Suprapubic skin (tissue), 4 donors: ENCODE measurements at regions not wholly inside any gene's neighbourhood (a gene's known extent, or its start where the extent isn't known, plus 50 kb on each side); places are given as distances from the start of the nearest gene placed in this dataset.

ENCODE experiments used
- DNase-seq, 2 donors: peaks; one replicate each; pipeline ENCODE4 v3.0.0-alpha.2; 2019; ENCODE audit warnings: low spot score in 2 of 2
- H3K27ac ChIP-seq: fragments of 200-600 bp; sonication (generic); one replicate; pipeline ENCODE4 v1.5.1; 2019
- H3K27me3 ChIP-seq: fragments of 200-600 bp; sonication (generic); one replicate; pipeline ENCODE4 v1.5.1; 2019
- H3K36me3 ChIP-seq: fragments of 200-600 bp; sonication (generic); one replicate; pipeline ENCODE4 v1.5.1; 2019
- H3K4me1 ChIP-seq: fragments of 200-600 bp; sonication (generic); one replicate; pipeline ENCODE4 v1.5.1; 2019
- H3K4me3 ChIP-seq: fragments of 200-600 bp; sonication (generic); one replicate; pipeline ENCODE4 v1.5.1; 2019; ENCODE audit warnings: mild to moderate bottlenecking
- H3K9me3 ChIP-seq: fragments of 200-600 bp; sonication (generic); one replicate; pipeline ENCODE4 v1.5.1; 2019
- CTCF ChIP-seq, 2 donors: fragments of 200-600 bp in 1 of 2; fragments of 450-650 bp in 1 of 2; sonication (generic) in 1 of 2; IDR thresholded peaks; one replicate each; pipeline ENCODE4 v1.5.1; 2016 to 2019; ENCODE audit warnings: antibody characterized with exemption in 2 of 2, mild to moderate bottlenecking in 1 of 2, moderate library complexity in 1 of 2
- EP300 ChIP-seq: sonication (generic); formaldehyde crosslinking; IDR thresholded peaks from one replicate; pipeline ENCODE4 v1.6.1; 2017; ENCODE audit warnings: antibody characterized with exemption
- POLR2A ChIP-seq, 2 donors: fragments of 450-650 bp; IDR thresholded peaks; one replicate each; pipeline ENCODE4 v1.6.1; 2017; ENCODE audit warnings: antibody characterized with exemption in 2 of 2, mild to moderate bottlenecking in 2 of 2, moderate library complexity in 2 of 2
- POLR2AphosphoS5 ChIP-seq, 3 donors: sonication (generic); formaldehyde crosslinking; IDR thresholded peaks; one replicate each; pipeline ENCODE4 v1.6.1; 2017; ENCODE audit warnings: antibody characterized with exemption in 3 of 3
- WGBS: methylation state at CpG from one replicate; pipeline ENCODE4 v1.1.5; 2018; 5-methylcytosine and 5-hydroxymethylcytosine counted together

GRCh38 chr13:99777873-99778272 is 193.7 kb downstream of the ZIC5 start:
- Histone ChIP-seq H3K4me3 (no peak overlapping the region), H3K36me3 (peaks cover 10% of the 10 kb centered on the region), H3K4me1 (no peaks in the 10 kb centered on the region), H3K27ac (no peak overlapping the region), H3K9me3 (peaks cover 2% of the 10 kb centered on the region), H3K27me3 (no peaks in the 10 kb centered on the region)
- TF ChIP-seq POLR2AphosphoS5 (IDR thresholded peaks at IDR 0.05): no peak
- no peak for TF ChIP-seq CTCF (IDR thresholded peaks at IDR 0.05)
- TF ChIP-seq POLR2A (IDR thresholded peaks at IDR 0.05): no peak
- TF ChIP-seq EP300: no peak
- 59% methylated on average over 3 of the region's 3 CpGs for whole genome bisulfite sequencing
- no peak for DNase-seq

GRCh38 chr13:99774644-99775043 is 196.9 kb downstream of the ZIC5 start:
- H3K4me1 ChIP-seq: no peaks in the 10 kb centered on the region
- DNase-seq: no peak

GRCh38 chr13:99768986-99769385 is 202.6 kb downstream of the ZIC5 start:
- H3K27ac ChIP-seq: no peak overlapping the region
- no peak for DNase-seq
- 50% methylated on average over 1 of the region's 1 CpG for WGBS
- no peak overlapping the region for H3K4me3 ChIP-seq
- H3K9me3 ChIP-seq: peaks cover 13% of the 10 kb centered on the region
- peaks cover 6% of the 10 kb centered on the region for H3K36me3 ChIP-seq
- no peaks in the 10 kb centered on the region for H3K4me1 ChIP-seq
- no peaks in the 10 kb centered on the region for H3K27me3 ChIP-seq
- TF ChIP-seq CTCF (IDR thresholded peaks at IDR 0.05): no peak
- TF ChIP-seq POLR2AphosphoS5 (IDR thresholded peaks at IDR 0.05): no peak
- no peak for TF ChIP-seq POLR2A (IDR thresholded peaks at IDR 0.05)
- no peak for TF ChIP-seq EP300

More at GRCh38 chr13:99774644-99775043, 196.9 kb downstream of the ZIC5 start:
- Histone ChIP-seq H3K4me3 (no peak overlapping the region), H3K9me3 (no peaks in the 10 kb centered on the region), H3K27ac (no peak overlapping the region), H3K36me3 (peaks cover 6% of the 10 kb centered on the region), H3K27me3 (no peaks in the 10 kb centered on the region)
- TF ChIP-seq EP300 (no peak), CTCF (IDR thresholded peaks at IDR 0.05) (no peak), POLR2A (IDR thresholded peaks at IDR 0.05) (no peak), POLR2AphosphoS5 (IDR thresholded peaks at IDR 0.05) (no peak)
- WGBS: 33% methylated on average over 1 of the region's 1 CpG

GRCh38 chr13:99766641-99767045 is 204.9 kb downstream of the ZIC5 start:
- no peak for DNase-seq
- Histone ChIP-seq H3K4me3 (no peak overlapping the region), H3K27ac (no peak overlapping the region), H3K27me3 (no peaks in the 10 kb centered on the region), H3K36me3 (no peaks in the 10 kb centered on the region), H3K9me3 (peaks cover 15% of the 10 kb centered on the region), H3K4me1 (no peaks in the 10 kb centered on the region)
- no peak for TF ChIP-seq CTCF (IDR thresholded peaks at IDR 0.05)
- no peak for TF ChIP-seq POLR2A (IDR thresholded peaks at IDR 0.05)
- TF ChIP-seq POLR2AphosphoS5 (IDR thresholded peaks at IDR 0.05): no peak
- no peak for TF ChIP-seq EP300
- 44% methylated on average over 2 of the region's 2 CpGs for WGBS

GRCh38 chr13:99765869-99766268 is 205.7 kb downstream of the ZIC5 start:
- Histone ChIP-seq H3K27ac (no peak overlapping the region), H3K9me3 (peaks cover 22% of the 10 kb centered on the region), H3K4me3 (no peak overlapping the region), H3K27me3 (no peaks in the 10 kb centered on the region), H3K36me3 (no peaks in the 10 kb centered on the region), H3K4me1 (no peaks in the 10 kb centered on the region)
- TF ChIP-seq CTCF (IDR thresholded peaks at IDR 0.05) (no peak), EP300 (no peak)
- DNase-seq: no peak
- 97% methylated on average over 2 of the region's 2 CpGs for WGBS
